GM21717 (cell line): ENCODE measurements at regions not wholly inside any gene's neighbourhood (a gene's known extent, or its start where the extent isn't known, plus 50 kb on each side); places are given as distances from the start of the nearest gene placed in this dataset.

Source experiments
- ATAC-seq: cut with Tn5 transposase; IDR thresholded peaks from one replicate; pipeline ENCODE4 v1.9.1; 2021; ENCODE audit warnings: mild to moderate bottlenecking, moderate library complexity; ENCODE audit not compliant: unreplicated experiment

- ATAC-seq, result no peak
Observed at GRCh38 chr5:30957591-30957990, 235.9 kb upstream of the CDH6 start.

DNA sequence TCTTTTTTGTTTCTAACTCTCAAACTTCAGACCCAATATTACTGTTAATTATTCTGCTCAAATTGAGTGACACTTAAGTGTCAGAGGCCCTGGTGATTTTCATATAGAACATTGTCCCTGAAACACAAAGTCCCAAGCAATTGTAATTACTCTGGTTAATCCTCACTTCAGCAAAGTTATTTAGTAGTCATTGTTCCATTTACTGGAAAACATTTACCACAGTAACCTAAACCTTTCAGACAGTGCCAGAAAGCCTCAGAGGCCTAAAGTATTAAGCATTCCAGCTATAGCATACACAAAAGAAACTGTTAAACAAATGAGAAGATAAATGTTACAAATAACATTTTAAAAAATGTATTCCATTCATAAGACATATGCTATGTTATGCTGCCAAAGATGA lies 237.2 kb upstream of the CDH6 start:
- no peak for ATAC-seq

DNA sequence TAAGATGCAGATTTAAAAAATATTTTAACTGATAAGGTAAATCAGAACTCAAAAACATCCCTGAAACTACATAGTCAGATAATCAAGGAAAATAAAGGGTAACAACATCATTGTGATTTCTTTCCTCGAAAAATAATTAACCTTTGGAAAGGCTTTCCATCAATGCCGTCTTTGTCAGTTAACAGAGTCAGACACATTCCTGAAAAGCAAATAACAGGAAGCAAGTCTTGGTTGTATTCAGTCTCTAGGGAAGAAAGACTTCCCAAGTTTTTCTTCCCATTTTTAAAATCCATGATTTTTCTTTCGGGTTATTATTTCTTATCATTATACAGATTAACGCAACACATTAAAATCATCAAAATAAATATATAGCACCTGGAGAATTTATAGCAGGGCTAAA lies 256.4 kb upstream of the CDH6 start:
- ATAC-seq, result no peak

- no peak for ATAC-seq
Observed at GRCh38 chr5:30933599-30933998, 259.9 kb upstream of the CDH6 start.

DNA sequence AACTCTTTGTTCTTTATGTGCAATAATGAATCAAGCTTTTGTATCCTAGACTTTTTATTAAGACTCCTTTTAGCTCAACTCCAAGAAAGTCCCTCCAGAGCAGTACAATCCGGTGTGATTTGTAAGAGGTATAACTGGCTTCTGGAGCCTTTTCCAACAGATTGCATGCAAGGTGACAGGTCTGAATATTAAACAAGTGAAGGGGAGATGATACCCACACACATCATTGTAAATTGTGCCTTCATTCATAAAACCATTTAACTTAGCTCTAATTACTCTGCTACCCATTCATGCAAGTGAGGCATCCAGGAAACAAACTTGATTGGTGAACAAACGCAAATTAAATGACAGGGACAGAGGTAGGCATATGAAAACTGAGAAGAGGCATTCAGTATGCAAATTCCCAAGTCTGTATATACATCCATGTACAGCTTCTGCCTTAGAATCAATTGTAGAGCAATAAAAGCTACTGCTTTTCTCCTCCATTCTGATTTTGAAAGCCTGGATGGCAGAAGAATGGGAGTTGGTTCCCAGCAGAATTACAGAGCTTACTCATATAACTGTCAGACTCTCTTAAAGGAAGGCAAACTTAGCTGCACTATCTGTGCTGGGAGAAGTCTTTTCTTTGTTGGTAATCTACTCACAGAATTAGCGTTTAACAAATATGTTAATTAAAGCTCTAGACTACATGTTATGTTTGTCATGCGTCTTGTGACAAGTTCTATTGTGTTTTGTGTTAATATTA lies 261.0 kb upstream of the CDH6 start:
- ATAC-seq, result no peak

GRCh38 chr5:30930736-30931135 lies 262.8 kb upstream of the CDH6 start:
- no peak for ATAC-seq

GRCh38 chr5:30928956-30929355 lies 264.5 kb upstream of the CDH6 start:
- ATAC-seq, result no peak

GRCh38 chr5:30926218-30926617 lies 267.3 kb upstream of the CDH6 start:
- no peak for ATAC-seq

DNA sequence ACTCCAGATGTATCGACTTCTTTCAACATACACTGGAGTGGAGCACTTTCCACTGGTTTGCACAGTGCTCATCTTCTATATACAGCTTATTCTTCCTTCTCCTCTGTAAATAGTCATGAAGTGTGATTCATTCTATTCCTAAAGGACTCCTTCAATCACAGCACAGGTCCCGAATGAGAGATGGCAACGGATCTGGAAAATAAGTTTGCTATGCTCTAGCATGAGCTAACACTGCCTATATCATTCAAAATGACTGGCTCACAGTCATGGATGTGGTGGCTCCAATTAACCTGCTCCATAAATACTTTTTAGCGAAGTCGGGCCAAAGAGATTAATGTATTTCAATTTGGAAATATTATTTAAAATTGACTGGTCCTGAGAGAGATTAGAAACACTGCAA lies 272.1 kb upstream of the CDH6 start:
- no peak for ATAC-seq

DNA sequence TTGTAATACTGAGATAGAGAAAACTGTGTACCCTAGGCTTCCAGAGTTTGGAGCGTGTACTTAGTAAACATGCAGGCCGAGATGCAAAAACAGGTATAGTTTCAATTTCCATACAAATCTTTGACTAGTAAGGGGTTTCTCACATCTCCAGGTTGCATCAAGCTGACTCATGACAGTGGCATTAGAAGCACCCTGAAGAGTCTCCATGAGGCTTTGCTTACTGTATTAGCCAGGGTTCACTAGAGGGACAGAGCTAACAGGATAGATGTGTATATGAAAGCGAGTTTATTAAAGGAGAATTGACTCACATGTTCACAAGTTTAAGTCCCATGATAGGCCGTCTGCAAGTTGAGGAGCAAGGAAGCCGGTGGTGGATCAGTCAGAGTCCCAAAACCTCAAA lies 275.3 kb upstream of the CDH6 start:
- ATAC-seq, result no peak

DNA sequence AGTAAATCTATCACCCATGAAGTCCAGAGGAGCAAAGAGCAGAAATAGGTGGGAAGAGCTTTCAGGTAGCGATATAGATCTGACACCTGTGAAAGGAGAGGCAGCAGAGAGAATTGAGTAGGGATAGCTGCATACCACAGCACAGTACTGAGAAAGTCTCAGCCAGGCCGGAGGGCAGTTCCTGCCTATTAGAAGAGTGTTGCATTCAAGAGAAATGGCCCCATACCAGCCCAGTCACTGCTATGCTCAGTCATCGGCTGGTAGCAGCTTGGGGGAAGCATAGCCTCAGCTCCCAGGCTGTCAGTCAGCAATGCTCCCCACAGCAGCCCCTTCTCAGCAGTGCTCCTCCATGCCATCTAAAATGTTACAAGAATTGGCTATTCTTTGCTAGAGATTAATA lies 285.1 kb upstream of the CDH6 start:
- ATAC-seq, result no peak

DNA sequence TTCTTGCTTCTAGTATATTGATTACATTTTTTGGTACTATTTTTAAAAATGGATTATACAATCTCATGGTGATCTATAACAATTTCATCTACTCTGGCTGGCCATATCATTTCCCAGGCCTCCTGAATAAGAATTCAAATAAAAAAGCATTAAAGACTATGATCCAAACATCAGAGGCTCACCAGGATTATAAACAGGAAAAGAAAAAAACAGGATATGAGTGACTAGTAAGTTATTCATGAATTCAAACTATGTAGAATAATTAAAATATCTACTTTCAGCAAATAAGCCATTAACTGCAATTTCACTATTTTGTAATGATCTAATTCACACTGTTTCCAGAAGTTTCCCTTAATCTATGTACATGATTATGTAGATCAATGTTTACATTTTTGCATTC lies 293.1 kb upstream of the CDH6 start:
- ATAC-seq, result no peak

DNA sequence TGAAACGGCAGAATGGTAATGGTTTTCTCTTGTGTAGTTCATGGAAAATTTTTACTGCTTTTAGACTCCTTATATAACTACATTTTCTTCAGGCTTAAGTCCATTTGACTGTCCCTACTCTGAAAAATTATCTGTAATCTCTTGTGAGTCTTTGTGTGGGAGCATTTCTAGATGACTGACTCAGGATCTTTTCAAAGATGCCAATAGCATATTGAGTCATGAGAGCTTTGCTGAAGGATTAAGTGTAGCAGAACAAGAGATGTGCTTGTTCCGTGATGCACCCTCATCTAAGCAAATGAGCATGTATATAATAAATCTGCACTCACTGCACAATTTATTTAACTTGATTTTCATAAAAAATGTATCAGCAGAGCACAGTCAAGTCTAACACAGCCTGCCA lies 298.7 kb upstream of the CDH6 start:
- no peak for ATAC-seq

- no peak for ATAC-seq
Observed at GRCh38 chr5:30891660-30892059, 301.8 kb upstream of the CDH6 start.

- ATAC-seq, result no peak
Observed at GRCh38 chr5:30890377-30890776, 303.1 kb upstream of the CDH6 start.

DNA sequence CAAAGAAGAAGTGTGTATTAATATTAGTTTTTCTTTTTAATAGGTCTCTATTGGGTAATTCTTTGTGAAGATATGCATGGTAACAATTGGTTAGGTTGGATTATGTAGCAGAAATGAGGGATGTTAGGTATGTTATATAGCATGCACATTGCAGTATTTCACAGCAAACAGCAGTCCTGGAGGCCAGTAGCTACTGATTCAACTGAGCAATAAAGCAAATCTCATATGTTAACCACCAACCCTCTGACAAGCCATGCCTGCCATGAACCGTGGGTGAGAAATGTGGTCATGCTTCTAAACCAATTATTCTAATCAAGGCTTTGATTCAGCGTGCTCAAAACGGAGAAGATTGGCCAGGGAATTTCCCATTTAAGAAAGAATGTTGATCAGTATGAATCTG lies 313.0 kb upstream of the CDH6 start:
- ATAC-seq, result no peak

DNA sequence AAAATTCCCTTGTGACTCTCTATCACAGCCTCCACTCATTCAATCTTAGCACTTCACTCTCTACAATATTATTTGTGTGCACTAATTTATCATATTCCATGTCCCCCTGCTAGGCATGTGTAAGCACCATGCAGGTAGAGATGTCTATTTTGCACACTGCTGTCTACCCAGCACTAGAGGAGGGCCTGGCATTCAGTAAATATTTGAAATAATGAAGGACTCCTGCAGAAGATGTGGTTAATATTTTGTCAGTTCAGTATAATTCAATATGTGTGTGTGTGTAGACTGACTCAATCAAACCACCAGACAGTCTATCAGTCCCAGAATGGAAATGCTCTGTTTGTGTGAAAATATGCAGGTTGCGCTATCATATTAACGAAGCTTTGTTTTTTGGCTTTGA lies 313.6 kb upstream of the CDH6 start:
- ATAC-seq, result no peak

GRCh38 chr5:30878746-30879145 lies 314.7 kb upstream of the CDH6 start:
- ATAC-seq, result no peak

GRCh38 chr5:30878296-30878695 lies 315.2 kb upstream of the CDH6 start:
- ATAC-seq, result no peak

DNA sequence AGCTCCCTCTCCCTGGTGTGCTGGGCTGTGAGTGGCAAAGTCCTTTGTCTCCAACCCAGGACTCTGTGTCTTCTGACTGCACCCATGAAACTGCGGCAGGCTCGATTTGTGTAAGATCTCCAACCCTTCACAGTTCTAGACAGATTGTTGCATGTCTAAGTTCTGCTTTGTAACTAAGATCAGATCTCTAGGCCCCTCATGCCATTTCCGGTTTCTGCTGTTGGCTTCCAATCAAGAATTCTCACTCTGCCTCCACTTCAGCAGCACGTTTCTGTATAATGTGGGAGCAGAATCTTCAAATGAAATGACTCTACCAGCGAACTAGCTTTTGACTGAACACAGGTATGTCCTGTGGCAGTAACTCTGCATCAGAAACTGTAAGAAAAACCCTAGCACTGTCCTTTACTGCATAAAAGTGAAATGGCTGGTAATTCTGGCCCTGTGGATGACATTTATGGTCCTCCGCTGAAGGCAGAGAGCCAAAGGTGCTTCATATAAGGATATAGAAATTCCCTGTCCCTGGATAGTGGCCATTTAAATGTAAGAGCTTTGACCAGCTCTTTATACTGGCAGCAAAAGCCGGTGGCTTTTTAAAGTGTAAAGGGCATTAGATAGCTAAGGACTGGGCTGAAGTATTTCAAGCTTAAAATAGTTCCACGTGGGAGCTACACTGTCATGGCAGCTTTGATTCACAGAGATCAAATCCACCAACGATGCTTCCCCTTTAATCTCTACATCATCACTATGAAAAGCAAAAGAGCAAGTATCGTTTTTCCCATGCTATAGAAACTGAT lies 319.0 kb upstream of the CDH6 start:
- ATAC-seq, result no peak

DNA sequence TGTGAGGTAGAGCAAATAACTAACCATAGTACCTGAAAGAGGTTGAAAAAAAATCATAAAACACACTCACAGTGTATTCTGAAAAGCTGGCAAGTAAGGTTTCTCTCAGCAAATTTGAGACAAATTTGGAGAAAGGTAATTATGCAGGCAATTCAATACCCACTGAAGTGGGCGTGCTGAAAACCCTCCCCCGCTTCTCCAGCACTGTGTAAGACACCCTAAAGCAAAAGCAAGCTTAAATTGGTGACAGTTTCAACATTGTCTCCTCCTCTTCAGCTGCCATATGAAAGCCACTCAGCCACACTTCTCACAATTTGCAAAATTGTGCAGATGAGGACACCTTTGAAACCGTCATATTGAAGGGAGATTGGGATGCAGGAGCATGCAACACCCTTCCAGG lies 322.3 kb upstream of the CDH6 start:
- ATAC-seq, result no peak

GRCh38 chr5:30867711-30868110 lies 325.8 kb upstream of the CDH6 start:
- no peak for ATAC-seq

DNA sequence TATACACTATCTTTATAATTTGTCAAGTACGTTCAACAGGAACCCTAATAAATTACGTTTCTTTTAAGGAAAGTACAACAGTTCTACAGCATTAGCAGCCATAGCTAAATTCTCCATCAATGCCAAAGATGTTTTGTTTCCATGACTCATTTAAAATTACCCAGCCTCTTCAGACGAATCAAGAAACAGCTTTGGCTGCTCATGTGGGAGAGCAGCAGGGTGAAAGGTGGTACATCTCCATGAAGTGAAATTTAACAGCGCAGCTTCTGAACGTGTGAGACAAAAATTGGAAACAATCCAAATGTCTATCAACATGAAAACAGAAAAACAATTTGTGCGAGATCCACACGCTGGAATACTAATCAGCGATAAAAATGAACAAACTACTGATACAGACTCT lies 327.3 kb upstream of the CDH6 start:
- ATAC-seq, result no peak
